Hepatocyte (in vitro differentiated cells): ENCODE measurements at regions not wholly inside any gene's neighbourhood (a gene's known extent, or its start where the extent isn't known, plus 50 kb on each side); places are given as distances from the start of the nearest gene placed in this dataset. TPM values are rescaled to one million over a fixed set of nuclear protein-coding genes. Genes with fewer than 3 reads are reported as not detected.
A peak's percentile ranks its signal among the peaks of the same experiment; 100 is the strongest.
"Not testable (repeated sequence)": the region's sequence is repeated elsewhere in the genome, so short reads cannot be mapped to it uniquely, and the experiment has no call there.

ENCODE experiments used
- DNase-seq: peaks from one replicate; pipeline ENCODE4 v3.0.0-alpha.2; 2016; ENCODE audit warnings: low spot score
- H2AFZ ChIP-seq: fragments of 200-600 bp; sonication (generic); 2 replicates; pipeline ENCODE4 v1.6.0; 2016; ENCODE audit warnings: antibody characterized with exemption, mild to moderate bottlenecking
- H3K27ac ChIP-seq: fragments of 200-600 bp; sonication (generic); 2 replicates; pipeline ENCODE4 v1.5.1; 2016; ENCODE audit warnings: mild to moderate bottlenecking
- H3K27me3 ChIP-seq: fragments of 200-600 bp; sonication (generic); 2 replicates; pipeline ENCODE4 v1.6.1; 2016
- H3K36me3 ChIP-seq: fragments of 200-600 bp; sonication (generic); replicated peaks from 2 replicates; pipeline ENCODE4 v1.5.1; 2016; ENCODE audit warnings: low read depth; ENCODE audit not compliant: insufficient read depth
- H3K4me1 ChIP-seq: fragments of 200-600 bp; sonication (generic); 2 replicates; pipeline ENCODE4 v1.5.1; 2016; ENCODE audit warnings: mild to moderate bottlenecking, moderate library complexity; ENCODE audit not compliant: insufficient read depth
- H3K4me2 ChIP-seq: fragments of 200-600 bp; sonication (generic); 2 replicates; pipeline ENCODE4 v1.6.0; 2016
- H3K4me3 ChIP-seq: fragments of 200-600 bp; sonication (generic); 2 replicates; pipeline ENCODE4 v1.5.1; 2016; ENCODE audit warnings: mild to moderate bottlenecking
- H3K79me2 ChIP-seq: fragments of 200-600 bp; sonication (generic); 2 replicates; pipeline ENCODE4 v1.6.0; 2017; ENCODE audit warnings: mild to moderate bottlenecking
- H3K9me2 ChIP-seq: fragments of 200-600 bp; sonication (generic); replicated peaks from 2 replicates; pipeline ENCODE4 v1.6.0; 2017; ENCODE audit warnings: mild to moderate bottlenecking; ENCODE audit not compliant: insufficient read depth
- H3K9me3 ChIP-seq: fragments of 200-600 bp; sonication (generic); 2 replicates; pipeline ENCODE4 v1.5.1; 2016; ENCODE audit warnings: low read depth, mild to moderate bottlenecking
- H4K20me1 ChIP-seq: fragments of 200-600 bp; sonication (generic); 2 replicates; pipeline ENCODE4 v1.6.0; 2016; ENCODE audit warnings: mild to moderate bottlenecking; ENCODE audit not compliant: insufficient read depth, poor library complexity, severe bottlenecking
- WGBS: methylation state at CpG from one replicate; pipeline ENCODE4 v1.1.6; 2016; ENCODE audit warnings: low lambda C conversion rate; ENCODE audit errors: missing lambda C conversion rate; 5-methylcytosine and 5-hydroxymethylcytosine counted together
- small RNA-seq: library from RNA; depleted of rRNA; stranded (forward); fragments of <200 nt; gene quantifications from one replicate; pipeline ENCODE3, GENCODE V24; 2014

DNA sequence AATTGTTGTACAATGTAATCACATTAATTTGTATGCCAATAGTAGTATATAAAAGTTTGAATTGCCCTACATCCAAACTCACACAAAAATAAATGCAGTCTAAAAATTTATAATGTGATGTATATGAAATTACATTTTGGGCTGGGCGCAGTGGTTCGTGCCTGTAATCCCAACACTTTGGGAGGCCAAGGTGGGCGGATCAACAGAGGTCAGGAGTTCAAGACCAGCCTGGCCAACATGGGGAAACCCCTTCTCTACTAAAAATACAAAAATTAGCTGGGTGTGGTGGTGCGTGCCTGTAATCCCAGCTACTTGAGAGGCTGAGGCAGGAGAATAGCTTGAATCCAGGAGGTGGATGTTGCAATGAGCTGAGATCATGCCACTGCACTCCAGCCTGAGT lies 503.6 kb upstream of the TPTE start:
- not testable (repeated sequence) for H3K9me3 ChIP-seq, H3K79me2 ChIP-seq, H3K4me1 ChIP-seq, H3K9me2 ChIP-seq, H2AFZ ChIP-seq, H3K4me3 ChIP-seq, H3K4me2 ChIP-seq, H3K27ac ChIP-seq, H4K20me1 ChIP-seq, DNase-seq, H3K27me3 ChIP-seq, H3K36me3 ChIP-seq
- WGBS = 55% methylated on average over 4 of the region's 4 CpGs

DNA sequence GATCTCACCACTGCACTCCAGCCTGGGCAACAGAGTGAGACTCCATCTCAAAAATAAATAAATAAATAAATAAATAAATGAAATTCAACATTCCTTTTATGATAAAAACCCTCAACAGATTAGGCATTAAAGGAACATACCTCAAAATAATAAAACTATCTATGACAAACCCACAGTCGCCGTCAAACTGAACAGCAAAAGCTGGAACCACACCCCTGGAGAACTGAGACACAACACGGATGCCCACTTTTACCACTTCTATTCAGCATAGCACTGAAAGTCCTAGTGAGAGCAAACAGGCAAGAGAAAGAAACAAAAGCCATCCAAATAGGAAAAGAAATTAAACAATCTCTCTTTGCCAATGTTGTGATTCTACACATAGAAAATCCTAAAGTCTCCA lies 499.9 kb upstream of the TPTE start:
- not testable (repeated sequence) for H3K36me3 ChIP-seq, H3K27me3 ChIP-seq, H3K27ac ChIP-seq, H2AFZ ChIP-seq, H3K4me1 ChIP-seq, H4K20me1 ChIP-seq, H3K4me3 ChIP-seq, H3K4me2 ChIP-seq, H3K9me2 ChIP-seq, DNase-seq, H3K79me2 ChIP-seq
- H3K9me3 ChIP-seq = peaks cover 12% of the 10 kb centered on the region
- 60% methylated on average over 3 of the region's 3 CpGs for WGBS

DNA sequence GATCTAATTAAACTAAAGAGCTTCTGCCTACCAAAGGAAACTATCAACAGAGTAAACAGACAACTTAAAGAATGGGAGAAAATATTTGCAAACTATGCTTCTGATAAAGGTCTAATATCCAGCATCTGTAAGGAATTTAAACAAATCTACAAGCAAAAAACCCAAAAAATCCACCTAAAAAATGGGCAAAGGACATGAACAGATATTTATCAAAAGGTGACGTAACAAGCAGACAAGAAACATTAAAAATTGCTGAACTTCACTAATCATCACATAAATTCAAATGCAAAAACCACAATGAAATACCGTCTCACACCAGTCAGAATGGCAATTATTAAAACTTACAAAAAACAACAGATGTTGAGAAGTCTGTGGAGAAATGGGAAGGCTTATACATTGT lies 498.6 kb upstream of the TPTE start:
- WGBS = 60% methylated on average over 2 of the region's 2 CpGs
- not testable (repeated sequence) for H3K27me3 ChIP-seq, H3K9me2 ChIP-seq, H3K79me2 ChIP-seq, DNase-seq, H3K36me3 ChIP-seq, H3K4me1 ChIP-seq, H4K20me1 ChIP-seq, H3K4me2 ChIP-seq, H3K4me3 ChIP-seq, H3K27ac ChIP-seq, H2AFZ ChIP-seq
- peaks cover 12% of the 10 kb centered on the region for H3K9me3 ChIP-seq

Small RNAs in the stretch of these regions (small RNA-seq; reads per million reads assigned to genes)
- not detected for gene AC018692.3
- 1.3 reads per million, percentile 79 among the genes with 10 or more reads in this experiment for gene RF00003
- gene RF00156 = not detected
- gene RN7SL52P = not detected
